ENCODE measurements at regions not wholly inside any gene's neighbourhood (a gene's known extent, or its start where the extent isn't known, plus 50 kb on each side); places are given as distances from the start of the nearest gene placed in this dataset.

- H4K20me1 ChIP-seq (ENCODE audit: insufficient read depth), result no peaks in the 10 kb centered on the region
- in situ Hi-C loops (cut with MboI), result no loop called here
Observed at GRCh38 chr13:105607016-105607415, 928.4 kb downstream of the EFNB2 start.

GRCh38 chr13:105602956-105603670, 932.3 kb downstream of the EFNB2 start:
- H3K9ac ChIP-seq, result no peak overlapping the region
- H3K4me2 ChIP-seq (ENCODE audit: unreplicated experiment), result no peak overlapping the region
- no peaks in the 10 kb centered on the region for H3K9me3 ChIP-seq (ENCODE audit: low read depth)
- H3K27ac ChIP-seq, result no peak overlapping the region
- in situ Hi-C loops (cut with MboI), result no loop called here
- H3K79me2 ChIP-seq (ENCODE audit: insufficient read depth), result no peaks in the 10 kb centered on the region
- no peak for DNase-seq
- H3K4me3 ChIP-seq, result no peak overlapping the region
- H3F3A ChIP-seq (ENCODE audit: insufficient read depth), result no peaks in the 10 kb centered on the region
- no peak for TF ChIP-seq EZH2 (IDR thresholded peaks at IDR 0.05; ENCODE audit: insufficient read depth, poor library complexity, severe bottlenecking)
- TF ChIP-seq EZH2phosphoT487 (IDR thresholded peaks at IDR 0.05; ENCODE audit: insufficient read depth, low read depth), result no peak
- 21 to 31% methylated on average over 8 of the region's 8 CpGs for WGBS, 2 experiments (ENCODE audit: low coverage in 1 of 2, low lambda C conversion rate in 2 of 2, missing lambda C conversion rate in 2 of 2)
- H2AFZ ChIP-seq, result no peak overlapping the region
- H3K9me2 ChIP-seq (ENCODE audit: insufficient read depth), result no peaks in the 10 kb centered on the region
- no peaks in the 10 kb centered on the region for H4K20me1 ChIP-seq (ENCODE audit: insufficient read depth)
- H3K4me1 ChIP-seq (ENCODE audit: insufficient read depth), result no peaks in the 10 kb centered on the region
- no peaks in the 10 kb centered on the region for H3K36me3 ChIP-seq (ENCODE audit: low read depth)
- H3K27me3 ChIP-seq (replicated peaks; ENCODE audit: insufficient read depth), result no peaks in the 10 kb centered on the region

More at GRCh38 chr13:105607016-105607415, 928.4 kb downstream of the EFNB2 start:
- Histone ChIP-seq H3K4me2 (ENCODE audit: unreplicated experiment) (no peak overlapping the region), H3F3A (ENCODE audit: insufficient read depth) (no peaks in the 10 kb centered on the region), H3K9me3 (ENCODE audit: low read depth) (no peaks in the 10 kb centered on the region), H3K27ac (no peak overlapping the region), H3K79me2 (ENCODE audit: insufficient read depth) (no peaks in the 10 kb centered on the region), H3K9ac (no peak overlapping the region), H3K27me3 (replicated peaks; ENCODE audit: insufficient read depth) (no peaks in the 10 kb centered on the region), H2AFZ (no peak overlapping the region), H3K36me3 (ENCODE audit: low read depth) (no peaks in the 10 kb centered on the region), H3K9me2 (ENCODE audit: insufficient read depth) (no peaks in the 10 kb centered on the region), H3K4me3 (no peak overlapping the region), H3K4me1 (ENCODE audit: insufficient read depth) (no peaks in the 10 kb centered on the region)
- 8 to 9% methylated on average over 2 of the region's 2 CpGs for WGBS, 2 experiments (ENCODE audit: low coverage in 1 of 2, low lambda C conversion rate in 2 of 2, missing lambda C conversion rate in 2 of 2)
- TF ChIP-seq EZH2phosphoT487 (IDR thresholded peaks at IDR 0.05; ENCODE audit: insufficient read depth, low read depth) (no peak), EZH2 (IDR thresholded peaks at IDR 0.05; ENCODE audit: insufficient read depth, poor library complexity, severe bottlenecking) (no peak)
- DNase-seq, result no peak

- DNase-seq, result no peak
- WGBS, 2 experiments (ENCODE audit: low coverage in 1 of 2, low lambda C conversion rate in 2 of 2, missing lambda C conversion rate in 2 of 2), result 5% methylated on average over 6 of the region's 6 CpGs
- H3K9me2 ChIP-seq (ENCODE audit: insufficient read depth), result no peaks in the 10 kb centered on the region
Observed at GRCh38 chr13:105599477-105600037, 935.9 kb downstream of the EFNB2 start.

GRCh38 chr13:105598529-105598928, 936.9 kb downstream of the EFNB2 start:
- TF ChIP-seq EZH2 (IDR thresholded peaks at IDR 0.05; ENCODE audit: insufficient read depth, poor library complexity, severe bottlenecking) (no peak), EZH2phosphoT487 (IDR thresholded peaks at IDR 0.05; ENCODE audit: insufficient read depth, low read depth) (no peak)
- Histone ChIP-seq H3K9me2 (ENCODE audit: insufficient read depth) (no peaks in the 10 kb centered on the region), H3K27ac (no peak overlapping the region), H3K9ac (no peak overlapping the region), H3K4me2 (ENCODE audit: unreplicated experiment) (no peak overlapping the region), H3K36me3 (ENCODE audit: low read depth) (no peaks in the 10 kb centered on the region), H3K4me1 (ENCODE audit: insufficient read depth) (no peaks in the 10 kb centered on the region), H3K9me3 (ENCODE audit: low read depth) (no peaks in the 10 kb centered on the region), H3F3A (ENCODE audit: insufficient read depth) (no peaks in the 10 kb centered on the region), H2AFZ (no peak overlapping the region), H4K20me1 (ENCODE audit: insufficient read depth) (no peaks in the 10 kb centered on the region), H3K4me3 (no peak overlapping the region), H3K27me3 (replicated peaks; ENCODE audit: insufficient read depth) (no peaks in the 10 kb centered on the region), H3K79me2 (ENCODE audit: insufficient read depth) (no peaks in the 10 kb centered on the region)
- no peak for DNase-seq
- in situ Hi-C loops (cut with MboI), result no loop called here
- WGBS, 2 experiments (ENCODE audit: low coverage in 1 of 2, low lambda C conversion rate in 2 of 2, missing lambda C conversion rate in 2 of 2), result 3 to 7% methylated on average over 2 of the region's 2 CpGs

More at GRCh38 chr13:105599477-105600037, 935.9 kb downstream of the EFNB2 start:
- no peak overlapping the region for H3K4me2 ChIP-seq (ENCODE audit: unreplicated experiment)
- in situ Hi-C loops (cut with MboI), result no loop called here
- H4K20me1 ChIP-seq (ENCODE audit: insufficient read depth), result no peaks in the 10 kb centered on the region
- H3K79me2 ChIP-seq (ENCODE audit: insufficient read depth), result no peaks in the 10 kb centered on the region
- TF ChIP-seq EZH2 (IDR thresholded peaks at IDR 0.05; ENCODE audit: insufficient read depth, poor library complexity, severe bottlenecking) (no peak), EZH2phosphoT487 (IDR thresholded peaks at IDR 0.05; ENCODE audit: insufficient read depth, low read depth) (no peak)
- H3K4me3 ChIP-seq, result no peak overlapping the region
- no peak overlapping the region for H3K9ac ChIP-seq
- no peaks in the 10 kb centered on the region for H3K4me1 ChIP-seq (ENCODE audit: insufficient read depth)
- H2AFZ ChIP-seq, result no peak overlapping the region
- no peaks in the 10 kb centered on the region for H3K36me3 ChIP-seq (ENCODE audit: low read depth)
- no peaks in the 10 kb centered on the region for H3F3A ChIP-seq (ENCODE audit: insufficient read depth)
- H3K27ac ChIP-seq, result no peak overlapping the region
- H3K9me3 ChIP-seq (ENCODE audit: low read depth), result no peaks in the 10 kb centered on the region
- H3K27me3 ChIP-seq (replicated peaks; ENCODE audit: insufficient read depth), result no peaks in the 10 kb centered on the region
